Stimulated activated CD8-positive, alpha-beta memory T cell treated with anti-CD3 and anti-CD28 coated beads, Interleukin-12 subunit alpha, Interleukin-12 subunit beta, amount 100 ng/mL, for 24 hours (primary cell): ENCODE measurements at regions not wholly inside any gene's neighbourhood (a gene's known extent, or its start where the extent isn't known, plus 50 kb on each side); places are given as distances from the start of the nearest gene placed in this dataset.
"Not testable (repeated sequence)": the region's sequence is repeated elsewhere in the genome, so short reads cannot be mapped to it uniquely, and the experiment has no call there.

Experiments used
- DNase-seq: peaks from one replicate; pipeline ENCODE4 v3.0.0-alpha.2; 2020; ENCODE audit errors: extremely low read depth

GRCh38 chr1:10867138-10867721 lies 70.8 kb upstream of the CASZ1 start:
- DNase-seq: peak; percentile 16

- DNase-seq: no peak
These were observed 71.6 kb upstream of the CASZ1 start for GRCh38 chr1:10867914-10868598.

- DNase-seq: no peak
These were observed 72.1 kb upstream of the CASZ1 start for GRCh38 chr1:10868599-10868965.

GRCh38 chr1:10869933-10870332 lies 73.5 kb upstream of the CASZ1 start:
- DNase-seq: no peak

- DNase-seq: no peak
These were observed 74.1 kb upstream of the CASZ1 start for GRCh38 chr1:10870493-10871096.

GRCh38 chr1:10873189-10873588 lies 76.7 kb upstream of the CASZ1 start:
- DNase-seq: no peak

GRCh38 chr1:10874351-10874750 lies 77.9 kb upstream of the CASZ1 start:
- DNase-seq: no peak

- DNase-seq: no peak
These were observed 81.4 kb upstream of the CASZ1 start for GRCh38 chr1:10877894-10878293.

GRCh38 chr1:10878469-10878868 lies 82.0 kb upstream of the CASZ1 start:
- DNase-seq: no peak

GRCh38 chr1:10880063-10880462 lies 83.6 kb upstream of the CASZ1 start:
- no peak for DNase-seq

GRCh38 chr1:10881046-10881445 lies 84.6 kb upstream of the CASZ1 start:
- DNase-seq: no peak

- DNase-seq: no peak
These were observed 85.6 kb upstream of the CASZ1 start for GRCh38 chr1:10882069-10882468.

- not testable (repeated sequence) for DNase-seq
These were observed 90.6 kb upstream of the CASZ1 start for GRCh38 chr1:10887032-10887431.

GRCh38 chr1:10888291-10888690 lies 91.8 kb upstream of the CASZ1 start:
- no peak for DNase-seq

- no peak for DNase-seq
These were observed 92.6 kb upstream of the CASZ1 start for GRCh38 chr1:10888791-10889649.

GRCh38 chr1:10889650-10890353 lies 93.4 kb upstream of the CASZ1 start:
- DNase-seq: no peak

- no peak for DNase-seq
These were observed 94.1 kb upstream of the CASZ1 start for GRCh38 chr1:10890491-10891071.

GRCh38 chr1:10891091-10891490 lies 94.6 kb upstream of the CASZ1 start:
- no peak for DNase-seq

GRCh38 chr1:10892138-10893065 lies 96.0 kb upstream of the CASZ1 start:
- no peak for DNase-seq

GRCh38 chr1:10895621-10896020 lies 99.2 kb upstream of the CASZ1 start:
- no peak for DNase-seq
